Stimulated activated CD4-positive, alpha-beta T cell treated with anti-CD3 and anti-CD28 coated beads, Interleukin-12 subunit alpha, Interleukin-12 subunit beta, amount 100 ng/mL, for 48 hours (primary cell): ENCODE measurements at regions not wholly inside any gene's neighbourhood (a gene's known extent, or its start where the extent isn't known, plus 50 kb on each side); places are given as distances from the start of the nearest gene placed in this dataset.
A peak's percentile ranks its signal among the peaks of the same experiment; 100 is the strongest.
"Not testable (repeated sequence)": the region's sequence is repeated elsewhere in the genome, so short reads cannot be mapped to it uniquely, and the experiment has no call there.

ENCODE experiments used
- DNase-seq, 3 donors: peaks; one replicate each; pipeline ENCODE4 v3.0.0-alpha.2; 2020; ENCODE audit warnings: low read depth in 2 of 3, low spot score in 1 of 3

DNA sequence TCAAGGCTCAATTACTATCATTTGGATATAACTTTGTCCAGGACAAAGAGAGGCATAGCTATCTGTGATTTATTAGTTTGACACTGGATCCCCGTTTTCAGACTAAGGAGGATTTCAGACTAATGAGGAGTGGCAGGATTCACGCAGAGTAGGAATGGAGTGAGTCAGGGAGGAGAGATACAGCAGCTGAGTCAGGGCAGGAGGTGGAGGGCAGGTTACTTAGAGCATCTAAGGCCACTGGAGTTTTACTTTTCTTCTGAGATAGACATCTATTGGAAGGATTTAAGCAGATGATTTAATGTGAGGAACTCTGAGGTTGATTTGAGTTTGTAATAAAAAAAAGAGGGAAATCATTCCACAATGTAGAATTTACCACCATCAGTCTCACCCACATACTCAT, 110.6 kb downstream of the RPIA start:
- DNase-seq, result not testable (repeated sequence)

DNA sequence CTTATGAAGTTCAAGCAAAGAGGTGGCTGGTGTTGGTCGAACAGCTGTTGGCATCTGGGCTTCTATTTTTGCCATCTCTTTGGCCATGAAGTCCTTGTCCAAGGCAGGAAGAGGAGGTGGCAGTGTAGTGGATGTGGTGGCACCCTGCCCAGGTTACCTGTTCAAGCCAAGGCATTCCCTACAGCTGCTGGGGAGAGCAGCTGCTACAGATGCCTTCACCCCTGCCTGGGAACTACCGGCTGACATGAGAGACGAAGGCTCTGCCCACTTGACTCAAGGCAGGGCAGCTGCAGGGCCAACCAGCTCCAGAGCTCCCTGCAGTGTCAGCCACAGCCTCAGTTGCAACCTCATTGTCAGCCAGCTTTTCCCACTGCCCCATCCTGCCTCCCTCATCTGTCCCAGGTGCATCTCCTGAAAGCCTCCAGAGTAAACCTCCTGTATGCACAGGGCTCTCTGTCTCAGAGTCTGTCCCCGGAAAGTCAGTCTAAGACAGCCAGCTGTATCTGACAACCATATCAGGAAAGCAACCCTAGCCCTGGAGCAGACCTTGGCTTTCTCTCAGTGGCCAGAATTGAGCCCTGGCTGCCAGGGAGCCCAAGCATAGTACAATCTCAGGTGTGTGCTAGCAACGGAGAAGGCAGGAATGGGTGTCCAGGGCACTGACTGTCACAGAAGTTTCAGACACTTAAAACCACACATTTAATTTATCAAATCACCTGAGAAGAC, 115.9 kb downstream of the RPIA start:
- DNase-seq, result no peak

- no peak for DNase-seq
Observed at GRCh38 chr2:88808083-88808482, 116.6 kb downstream of the RPIA start.

DNA sequence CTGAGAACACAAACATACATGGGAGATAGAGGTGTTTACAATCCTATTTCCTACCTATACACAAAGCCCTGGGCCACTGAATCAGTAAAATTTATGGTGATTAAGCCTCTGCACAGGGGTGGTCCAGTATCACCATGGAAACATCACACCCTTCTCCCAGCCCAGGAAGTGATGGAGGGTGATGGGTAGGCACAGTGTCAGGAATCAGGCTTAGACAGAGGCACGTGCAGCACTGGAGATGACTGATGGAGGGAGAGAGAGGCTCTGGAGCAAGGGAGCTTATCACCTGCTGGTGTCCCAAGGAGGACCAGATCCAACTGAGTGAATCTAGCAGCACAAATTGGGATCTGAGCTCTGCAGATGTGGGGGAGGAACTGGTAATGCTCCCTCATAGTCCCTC, 117.2 kb downstream of the RPIA start:
- DNase-seq, result no peak

DNA sequence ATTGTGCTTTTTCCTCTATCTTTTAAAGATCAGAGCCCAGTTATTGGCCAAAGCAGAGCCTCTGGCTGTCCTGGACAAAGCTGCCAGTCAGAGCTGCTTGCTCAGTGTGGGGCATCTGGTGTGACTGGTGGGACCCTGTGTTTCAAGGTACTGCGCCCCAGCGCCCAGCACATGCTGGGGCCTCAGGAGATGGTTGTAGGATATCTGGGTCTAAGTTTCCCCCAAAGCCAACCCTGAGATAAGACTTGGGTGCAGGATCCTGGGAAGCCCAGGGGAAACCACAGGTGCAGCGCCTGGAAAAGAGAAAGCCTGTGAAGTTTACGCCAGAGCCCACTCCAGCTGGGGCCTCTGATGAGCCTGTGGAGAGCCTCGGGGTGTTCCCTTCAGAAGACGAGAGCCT, 117.7 kb downstream of the RPIA start:
- no peak for DNase-seq

- no peak for DNase-seq
Observed at GRCh38 chr2:88810017-88810416, 118.5 kb downstream of the RPIA start.

DNA sequence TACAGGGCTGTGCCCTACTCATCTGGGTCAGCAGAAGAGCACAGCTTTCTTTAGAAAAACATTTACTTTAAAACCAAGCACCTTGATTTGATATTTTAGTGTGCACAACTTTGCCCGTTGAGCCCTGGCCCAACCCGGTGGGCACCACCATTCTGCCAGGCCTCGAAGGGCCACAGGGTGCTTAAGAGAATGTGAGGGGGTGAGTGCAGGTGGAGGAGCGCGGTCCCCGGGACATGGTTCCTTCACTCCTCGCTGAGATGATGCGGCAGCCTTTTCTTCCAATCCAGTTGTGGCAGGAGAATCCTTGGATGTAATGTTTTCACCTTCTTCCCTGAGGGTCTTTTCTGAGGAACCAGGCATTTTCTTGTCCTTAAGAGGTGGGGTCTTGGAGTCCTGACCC, 119.0 kb downstream of the RPIA start:
- no peak for DNase-seq

DNA sequence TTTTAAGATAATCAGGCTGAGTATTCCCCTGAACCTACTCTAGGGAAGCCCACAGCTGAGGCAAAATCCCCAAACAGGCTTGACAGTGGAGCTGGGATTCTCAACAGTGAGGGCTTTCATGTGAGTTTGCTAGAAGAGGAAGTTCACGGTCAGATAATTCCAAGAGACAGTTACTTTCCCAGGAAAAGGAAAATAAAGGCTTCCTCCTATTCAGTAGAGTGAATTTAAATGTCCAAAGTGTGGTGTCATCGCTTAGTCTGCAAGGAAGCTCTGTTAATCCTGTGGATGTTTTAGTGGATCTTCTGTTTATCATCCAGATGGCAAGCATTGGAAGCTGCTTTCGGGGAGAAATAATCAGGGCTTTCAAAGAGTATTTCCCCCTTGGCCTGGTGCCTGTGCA, 119.8 kb downstream of the RPIA start:
- no peak for DNase-seq

DNA sequence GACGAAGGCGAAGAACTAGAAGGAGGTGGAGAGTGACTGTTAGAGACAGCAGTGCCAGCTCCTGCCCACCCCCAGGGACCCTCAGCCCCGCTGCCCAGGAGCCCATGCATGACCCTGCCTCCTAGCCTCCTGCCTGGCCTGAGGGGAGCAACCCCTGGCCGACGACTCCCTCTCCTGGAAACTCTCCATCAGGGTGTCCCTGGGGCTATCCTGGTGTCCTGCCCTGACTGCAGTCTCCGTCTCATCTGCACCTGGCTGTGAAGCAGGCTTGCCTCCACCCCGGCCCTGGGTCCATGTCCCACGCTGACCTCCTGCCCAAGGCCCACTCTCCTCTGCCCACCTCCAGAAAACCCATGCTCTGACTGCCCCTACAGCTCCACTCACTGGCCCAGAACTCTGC, 120.2 kb downstream of the RPIA start:
- DNase-seq, result no peak

- DNase-seq, result no peak
Observed at GRCh38 chr2:88813612-88814011, 122.1 kb downstream of the RPIA start.

- DNase-seq, result no peak
Observed at GRCh38 chr2:88815282-88815681, 123.8 kb downstream of the RPIA start.

GRCh38 chr2:88815697-88816096, 124.2 kb downstream of the RPIA start:
- DNase-seq, result no peak

- no peak for DNase-seq
Observed at GRCh38 chr2:88818381-88818780, 126.9 kb downstream of the RPIA start.

GRCh38 chr2:88824951-88825350, 133.5 kb downstream of the RPIA start:
- no peak for DNase-seq

GRCh38 chr2:88826399-88826798, 134.9 kb downstream of the RPIA start:
- DNase-seq, result no peak

DNA sequence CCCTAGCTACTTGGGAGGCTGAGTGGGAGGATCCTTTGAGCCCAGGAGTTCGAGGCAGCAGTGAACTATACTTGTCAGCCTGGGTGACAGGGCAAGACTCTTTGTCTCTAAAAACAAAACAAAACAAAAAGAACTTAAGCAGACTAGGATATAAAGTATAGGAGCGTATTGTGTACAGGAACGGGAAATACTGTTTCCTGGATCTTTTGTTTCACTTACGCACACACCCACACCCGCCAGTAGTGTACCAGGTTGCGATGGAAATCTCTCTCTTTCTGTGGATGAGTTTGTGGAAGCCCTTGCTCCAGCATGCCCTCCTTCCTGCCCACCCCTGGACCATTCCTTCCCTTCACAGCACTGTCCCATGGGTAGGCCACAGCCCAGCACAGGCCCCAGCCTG, 136.3 kb downstream of the RPIA start:
- no peak for DNase-seq

DNA sequence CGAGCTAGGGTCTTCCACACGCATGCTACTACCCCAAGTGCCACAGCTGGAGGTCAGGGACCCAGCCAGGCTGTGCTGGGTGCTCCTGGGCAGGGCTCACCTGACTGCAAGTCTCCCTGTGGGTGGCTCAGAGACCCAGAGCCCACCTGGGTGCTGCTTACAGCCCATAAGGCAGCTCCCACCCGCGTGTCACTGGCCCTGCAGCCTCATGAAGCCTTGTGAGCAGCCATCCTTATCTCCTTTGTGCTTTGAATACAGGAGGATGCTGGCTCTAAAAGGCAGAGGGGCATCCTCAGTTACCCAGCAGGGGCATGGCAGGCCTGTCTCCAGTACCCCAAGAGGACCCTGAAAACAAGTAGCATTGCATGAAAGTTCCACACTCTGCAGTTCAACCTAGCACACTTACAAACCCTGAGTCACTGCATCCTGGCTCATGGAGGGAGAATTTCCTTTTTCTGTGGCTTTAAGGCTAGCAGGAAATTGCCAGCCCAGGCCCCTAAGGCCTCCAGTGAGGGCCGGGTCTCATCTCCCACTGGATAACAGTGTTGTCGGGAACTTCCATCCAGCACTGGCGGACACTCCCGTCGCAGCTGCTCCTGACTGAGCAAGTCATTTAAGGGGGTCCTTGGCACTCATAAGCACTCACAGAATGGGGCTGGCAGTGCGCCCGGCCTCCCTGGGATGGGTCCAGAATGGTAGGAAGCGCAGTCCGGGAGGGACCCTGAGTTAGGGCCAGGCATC, 137.1 kb downstream of the RPIA start:
- no peak for DNase-seq

GRCh38 chr2:88829607-88830463, 138.4 kb downstream of the RPIA start:
- DNase-seq, result no peak

DNA sequence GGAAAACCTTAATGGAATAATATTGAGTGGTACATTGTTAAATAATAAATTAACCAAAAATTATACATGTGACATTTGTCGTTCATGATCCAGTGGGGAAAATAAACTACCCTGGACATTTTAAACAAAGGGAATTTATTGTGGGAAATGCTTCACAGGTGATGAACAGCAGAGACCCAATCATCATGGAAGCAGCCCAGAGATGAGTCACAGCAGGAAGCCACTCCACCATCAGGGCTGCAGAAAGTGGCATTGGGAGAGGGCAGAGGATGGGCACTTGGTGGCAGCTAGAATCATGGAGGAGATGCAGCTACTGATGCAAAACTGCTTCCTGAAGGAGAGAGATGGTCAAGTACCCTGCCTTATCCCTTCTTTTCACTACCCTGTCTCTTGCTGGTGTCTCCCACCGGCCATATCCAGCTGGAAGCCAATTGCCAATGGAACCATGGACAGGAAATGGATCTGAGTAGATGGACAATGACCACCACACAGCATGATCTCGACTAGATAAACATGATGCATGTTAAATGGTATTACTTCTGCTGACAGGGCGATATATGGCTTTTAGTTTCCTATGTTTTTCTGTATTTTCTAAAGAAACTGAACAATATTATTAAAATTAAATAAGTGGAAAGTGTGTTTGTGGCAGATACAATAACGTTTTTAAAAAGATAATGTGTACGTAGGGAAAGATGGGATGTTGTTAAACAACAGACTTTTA, 139.8 kb downstream of the RPIA start:
- no peak for DNase-seq

- DNase-seq, result peak; percentile 8 to 32 (median 32)
Observed at GRCh38 chr2:88831792-88832248, 140.3 kb downstream of the RPIA start.

DNA sequence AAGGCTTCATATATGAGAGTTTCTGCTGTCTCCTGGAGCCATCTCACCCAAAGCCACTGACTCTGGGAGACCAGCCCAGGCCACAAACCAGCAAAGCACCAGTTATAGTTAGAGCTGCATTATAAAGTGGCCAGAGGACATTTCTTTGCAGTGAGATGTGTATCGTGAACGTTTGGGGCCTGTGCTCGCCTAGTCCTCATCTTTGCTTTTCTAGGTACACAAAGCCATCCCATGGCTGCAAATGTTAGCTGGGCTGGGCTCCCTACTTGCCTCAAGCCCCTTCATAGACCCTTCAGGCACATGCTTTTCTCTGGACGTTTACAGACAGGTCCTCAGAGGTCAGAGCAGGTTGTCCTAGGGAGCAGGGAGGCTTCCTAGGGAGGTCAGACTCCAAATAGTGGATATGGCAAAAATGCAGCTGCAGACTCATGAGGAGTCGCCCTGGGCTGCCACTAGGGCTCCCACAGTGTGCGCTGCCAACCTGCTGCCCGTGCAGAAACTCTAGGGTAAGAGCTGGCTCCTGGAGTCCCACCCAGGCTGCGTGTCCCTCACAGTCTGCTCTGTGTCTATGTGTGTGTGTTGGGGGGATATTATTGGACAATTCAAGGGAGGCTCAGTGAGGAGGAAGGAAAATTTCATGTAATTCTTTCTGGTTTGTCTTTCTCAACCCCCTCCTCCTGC, 141.0 kb downstream of the RPIA start:
- DNase-seq, result no peak
